BLaER1 (cell line): ENCODE measurements at regions not wholly inside any gene's neighbourhood (a gene's known extent, or its start where the extent isn't known, plus 50 kb on each side); places are given as distances from the start of the nearest gene placed in this dataset.
"Not testable (repeated sequence)": the region's sequence is repeated elsewhere in the genome, so short reads cannot be mapped to it uniquely, and the experiment has no call there.

ENCODE experiments used
- H3K27ac ChIP-seq: shearing (Covaris generic); formaldehyde crosslinking; 2 replicates; pipeline ENCODE4 v1.8.1; 2022
- H3K27me3 ChIP-seq: shearing (Covaris generic); formaldehyde crosslinking; 2 replicates; pipeline ENCODE4 v1.8.1; 2022
- H3K36me3 ChIP-seq: shearing (Covaris generic); formaldehyde crosslinking; 2 replicates; pipeline ENCODE4 v1.8.1; 2022
- H3K4me1 ChIP-seq: shearing (Covaris generic); formaldehyde crosslinking; 2 replicates; pipeline ENCODE4 v1.8.1; 2022
- H3K4me2 ChIP-seq: shearing (Covaris generic); formaldehyde crosslinking; 2 replicates; pipeline ENCODE4 v1.8.1; 2022
- H3K4me3 ChIP-seq: shearing (Covaris generic); formaldehyde crosslinking; 2 replicates; pipeline ENCODE4 v1.8.1; 2022
- H3K9ac ChIP-seq: shearing (Covaris generic); formaldehyde crosslinking; 2 replicates; pipeline ENCODE4 v1.8.1; 2022
- H3K9me3 ChIP-seq: shearing (Covaris generic); formaldehyde crosslinking; 2 replicates; pipeline ENCODE4 v1.8.1; 2022
- H4K20me1 ChIP-seq: shearing (Covaris generic); formaldehyde crosslinking; 2 replicates; pipeline ENCODE4 v1.8.1; 2022
- Cebpa-rat ChIP-seq: shearing (Covaris generic); IDR thresholded peaks from 2 replicates; pipeline ENCODE4 v1.8.1; 2022

- H3K4me2 ChIP-seq = no peak overlapping the region
- peaks cover 32% of the 10 kb centered on the region for H3K27me3 ChIP-seq
- peaks cover 9% of the 10 kb centered on the region; the same call in 1 of the 2 replicates for H3K4me1 ChIP-seq
- H3K27ac ChIP-seq = no peak overlapping the region
- H3K9ac ChIP-seq = no peak overlapping the region
- no peak overlapping the region for H3K4me3 ChIP-seq
- peaks cover 5% of the 10 kb centered on the region; the same call in 1 of the 2 replicates for H3K9me3 ChIP-seq
- no peaks in the 10 kb centered on the region for H3K36me3 ChIP-seq
- H4K20me1 ChIP-seq = no peaks in the 10 kb centered on the region
- TF ChIP-seq Cebpa-rat = no peak
Observed at GRCh38 chr3:152206243-152206760, 62.4 kb upstream of the MBNL1 start.

GRCh38 chr3:152208439-152208838 is 60.3 kb upstream of the MBNL1 start:
- no peak overlapping the region for H3K27ac ChIP-seq
- peaks cover 5% of the 10 kb centered on the region; the same call in 1 of the 2 replicates for H3K9me3 ChIP-seq
- H3K9ac ChIP-seq = no peak overlapping the region
- H3K4me3 ChIP-seq = no peak overlapping the region
- H4K20me1 ChIP-seq = no peaks in the 10 kb centered on the region
- no peak for TF ChIP-seq Cebpa-rat
- H3K36me3 ChIP-seq = no peaks in the 10 kb centered on the region
- peaks cover 9% of the 10 kb centered on the region; the same call in 1 of the 2 replicates for H3K4me1 ChIP-seq
- H3K27me3 ChIP-seq = peaks cover 17% of the 10 kb centered on the region; the same call in 1 of the 2 replicates
- no peak overlapping the region for H3K4me2 ChIP-seq

GRCh38 chr3:152209060-152209459 is 59.7 kb upstream of the MBNL1 start:
- H3K27ac ChIP-seq = no peak overlapping the region
- H3K4me3 ChIP-seq = no peak overlapping the region
- peaks cover 11% of the 10 kb centered on the region; the same call in 1 of the 2 replicates for H3K27me3 ChIP-seq
- H3K9me3 ChIP-seq = peaks cover 5% of the 10 kb centered on the region; the same call in 1 of the 2 replicates
- H3K9ac ChIP-seq = no peak overlapping the region
- no peaks in the 10 kb centered on the region for H4K20me1 ChIP-seq
- peaks cover 9% of the 10 kb centered on the region; the same call in 1 of the 2 replicates for H3K4me1 ChIP-seq
- no peak overlapping the region for H3K4me2 ChIP-seq
- H3K36me3 ChIP-seq = no peaks in the 10 kb centered on the region
- TF ChIP-seq Cebpa-rat = no peak

- TF ChIP-seq Cebpa-rat = no peak
- H3K4me1 ChIP-seq = peaks cover 9% of the 10 kb centered on the region; the same call in 1 of the 2 replicates
- no peaks in the 10 kb centered on the region for H3K36me3 ChIP-seq
- no peak overlapping the region for H3K9ac ChIP-seq
- H3K4me3 ChIP-seq = no peak overlapping the region
- peaks cover 7% of the 10 kb centered on the region; the same call in 1 of the 2 replicates for H3K27me3 ChIP-seq
- H3K27ac ChIP-seq = no peak overlapping the region
- no peak overlapping the region for H3K4me2 ChIP-seq
- no peaks in the 10 kb centered on the region for H4K20me1 ChIP-seq
- H3K9me3 ChIP-seq = peaks cover 5% of the 10 kb centered on the region; the same call in 1 of the 2 replicates
Observed at GRCh38 chr3:152209776-152210175, 59.0 kb upstream of the MBNL1 start.

GRCh38 chr3:152210697-152211096 is 58.0 kb upstream of the MBNL1 start:
- Histone ChIP-seq H3K9ac (no peak overlapping the region), H3K4me2 (no peak overlapping the region), H3K9me3 (peaks cover 5% of the 10 kb centered on the region; the same call in 1 of the 2 replicates), H3K4me1 (no peaks in the 10 kb centered on the region), H3K27ac (no peak overlapping the region), H3K4me3 (no peak overlapping the region), H3K27me3 (no peaks in the 10 kb centered on the region; the same call in 1 of the 2 replicates), H4K20me1 (no peaks in the 10 kb centered on the region), H3K36me3 (no peaks in the 10 kb centered on the region)
- no peak for TF ChIP-seq Cebpa-rat

GRCh38 chr3:152211655-152212054 is 57.1 kb upstream of the MBNL1 start:
- Histone ChIP-seq H3K4me1 (no peaks in the 10 kb centered on the region), H3K4me3 (no peak overlapping the region), H3K9me3 (peaks cover 5% of the 10 kb centered on the region; the same call in 1 of the 2 replicates), H3K9ac (no peak overlapping the region), H3K4me2 (no peak overlapping the region), H3K27me3 (no peaks in the 10 kb centered on the region), H4K20me1 (no peaks in the 10 kb centered on the region), H3K27ac (no peak overlapping the region), H3K36me3 (no peaks in the 10 kb centered on the region)
- TF ChIP-seq Cebpa-rat = no peak

GRCh38 chr3:152213203-152213602 is 55.5 kb upstream of the MBNL1 start:
- H3K9ac ChIP-seq = no peak overlapping the region
- no peak overlapping the region for H3K4me3 ChIP-seq
- no peak overlapping the region for H3K27ac ChIP-seq
- H3K9me3 ChIP-seq = peaks cover 17% of the 10 kb centered on the region
- H3K27me3 ChIP-seq = no peaks in the 10 kb centered on the region
- no peaks in the 10 kb centered on the region for H3K4me1 ChIP-seq
- H3K36me3 ChIP-seq = no peaks in the 10 kb centered on the region
- TF ChIP-seq Cebpa-rat = no peak
- no peaks in the 10 kb centered on the region for H4K20me1 ChIP-seq
- H3K4me2 ChIP-seq = no peak overlapping the region

- H3K9me3 ChIP-seq = peaks cover 18% of the 10 kb centered on the region
- no peak overlapping the region for H3K27ac ChIP-seq
- H3K9ac ChIP-seq = no peak overlapping the region
- H3K4me2 ChIP-seq = no peak overlapping the region
- no peaks in the 10 kb centered on the region for H4K20me1 ChIP-seq
- TF ChIP-seq Cebpa-rat = no peak
- no peak overlapping the region for H3K4me3 ChIP-seq
- no peaks in the 10 kb centered on the region for H3K36me3 ChIP-seq
- no peaks in the 10 kb centered on the region for H3K27me3 ChIP-seq
- no peaks in the 10 kb centered on the region for H3K4me1 ChIP-seq
Observed at GRCh38 chr3:152213938-152214337, 54.8 kb upstream of the MBNL1 start.

GRCh38 chr3:152216960-152217865 is 51.5 kb upstream of the MBNL1 start:
- not testable (repeated sequence) for H3K27me3 ChIP-seq, H3K27ac ChIP-seq, H3K9ac ChIP-seq, H3K4me2 ChIP-seq, H3K4me3 ChIP-seq, H3K4me1 ChIP-seq, H3K36me3 ChIP-seq, H4K20me1 ChIP-seq
- H3K9me3 ChIP-seq = peaks cover 18% of the 10 kb centered on the region

- Histone ChIP-seq H3K27me3 (no peaks in the 10 kb centered on the region), H3K4me3 (no peak overlapping the region), H3K9me3 (peaks cover 18% of the 10 kb centered on the region), H3K9ac (no peak overlapping the region), H3K4me1 (peaks cover 19% of the 10 kb centered on the region), H3K4me2 (no peak overlapping the region), H3K27ac (no peak overlapping the region), H4K20me1 (no peaks in the 10 kb centered on the region), H3K36me3 (no peaks in the 10 kb centered on the region)
- TF ChIP-seq Cebpa-rat = no peak
Observed at GRCh38 chr3:152218602-152219001, 50.1 kb upstream of the MBNL1 start.
